ENCODE measurements at regions not wholly inside any gene's neighbourhood (a gene's known extent, or its start where the extent isn't known, plus 50 kb on each side); places are given as distances from the start of the nearest gene placed in this dataset.
A peak's percentile ranks its signal among the peaks of the same experiment; 100 is the strongest.

- no peaks in the 10 kb centered on the region for H3K9me2 ChIP-seq (replicated peaks; ENCODE audit: low read depth, low read length)
These were observed 83.0 kb upstream of the TGFBR2 start for GRCh38 chr3:30523366-30523765.

GRCh38 chr3:30524357-30525040 lies 81.9 kb upstream of the TGFBR2 start:
- Histone ChIP-seq H3K27me3 (ENCODE audit: insufficient read depth, low read length, poor library complexity, severe bottlenecking) (no peaks in the 10 kb centered on the region), H3K79me2 (ENCODE audit: insufficient read depth, low read length) (no peaks in the 10 kb centered on the region), H3K4me1 (ENCODE audit: insufficient read depth, low read length, poor library complexity, severe bottlenecking) (peaks cover 8% of the 10 kb centered on the region), H3K9me2 (replicated peaks; ENCODE audit: low read depth, low read length) (no peaks in the 10 kb centered on the region), H3K9me3 (ENCODE audit: insufficient read depth, low read depth, low read length) (no peaks in the 10 kb centered on the region), H2AFZ (ENCODE audit: low read length) (no peak overlapping the region), H3K9ac (ENCODE audit: low read depth, low read length, poor library complexity, severe bottlenecking) (no peak overlapping the region), H4K20me1 (ENCODE audit: insufficient read depth, low read length, poor library complexity, severe bottlenecking) (no peaks in the 10 kb centered on the region), H3F3A (ENCODE audit: low read depth) (no peaks in the 10 kb centered on the region), H3K36me3 (ENCODE audit: insufficient read depth, low read length) (no peaks in the 10 kb centered on the region), H3K4me3 (ENCODE audit: low read length, poor library complexity, severe bottlenecking) (no peak overlapping the region), H3K4me2 (ENCODE audit: low read depth, low read length, poor library complexity, severe bottlenecking) (peak overlapping the region; percentile 3)
- TF ChIP-seq EZH2phosphoT487 (IDR thresholded peaks at IDR 0.05; ENCODE audit: borderline replicate concordance): no peak
- no peak for TF ChIP-seq CTCF (conservative IDR thresholded peaks at IDR 0.05; ENCODE audit: low read length)

More at GRCh38 chr3:30523366-30523765, 83.0 kb upstream of the TGFBR2 start:
- H3K4me3 ChIP-seq (ENCODE audit: low read length, poor library complexity, severe bottlenecking): no peak overlapping the region
- peaks cover 8% of the 10 kb centered on the region for H3K4me1 ChIP-seq (ENCODE audit: insufficient read depth, low read length, poor library complexity, severe bottlenecking)
- no peaks in the 10 kb centered on the region for H3K27me3 ChIP-seq (ENCODE audit: insufficient read depth, low read length, poor library complexity, severe bottlenecking)
- H3K9ac ChIP-seq (ENCODE audit: low read depth, low read length, poor library complexity, severe bottlenecking): no peak overlapping the region
- H4K20me1 ChIP-seq (ENCODE audit: insufficient read depth, low read length, poor library complexity, severe bottlenecking): no peaks in the 10 kb centered on the region
- no peak overlapping the region for H3K4me2 ChIP-seq (ENCODE audit: low read depth, low read length, poor library complexity, severe bottlenecking)
- no peaks in the 10 kb centered on the region for H3K36me3 ChIP-seq (ENCODE audit: insufficient read depth, low read length)
- H3K9me3 ChIP-seq (ENCODE audit: insufficient read depth, low read depth, low read length): no peaks in the 10 kb centered on the region
- H2AFZ ChIP-seq (ENCODE audit: low read length): no peak overlapping the region
- TF ChIP-seq CTCF (conservative IDR thresholded peaks at IDR 0.05; ENCODE audit: low read length): no peak
- TF ChIP-seq EZH2phosphoT487 (IDR thresholded peaks at IDR 0.05; ENCODE audit: borderline replicate concordance): no peak
- H3F3A ChIP-seq (ENCODE audit: low read depth): no peaks in the 10 kb centered on the region
- H3K79me2 ChIP-seq (ENCODE audit: insufficient read depth, low read length): no peaks in the 10 kb centered on the region

- no peaks in the 10 kb centered on the region for H3K36me3 ChIP-seq (ENCODE audit: insufficient read depth, low read length)
- H3F3A ChIP-seq (ENCODE audit: low read depth): no peaks in the 10 kb centered on the region
- H3K4me1 ChIP-seq (ENCODE audit: insufficient read depth, low read length, poor library complexity, severe bottlenecking): peaks cover 8% of the 10 kb centered on the region
- TF ChIP-seq CTCF (conservative IDR thresholded peaks at IDR 0.05; ENCODE audit: low read length) (no peak), EZH2phosphoT487 (IDR thresholded peaks at IDR 0.05; ENCODE audit: borderline replicate concordance) (no peak)
- H3K79me2 ChIP-seq (ENCODE audit: insufficient read depth, low read length): no peaks in the 10 kb centered on the region
- H3K27me3 ChIP-seq (ENCODE audit: insufficient read depth, low read length, poor library complexity, severe bottlenecking): no peaks in the 10 kb centered on the region
- H3K9me3 ChIP-seq (ENCODE audit: insufficient read depth, low read depth, low read length): no peaks in the 10 kb centered on the region
- H3K9ac ChIP-seq (ENCODE audit: low read depth, low read length, poor library complexity, severe bottlenecking): no peak overlapping the region
- no peak overlapping the region for H3K4me2 ChIP-seq (ENCODE audit: low read depth, low read length, poor library complexity, severe bottlenecking)
- H3K9me2 ChIP-seq (replicated peaks; ENCODE audit: low read depth, low read length): no peaks in the 10 kb centered on the region
- H2AFZ ChIP-seq (ENCODE audit: low read length): no peak overlapping the region
- no peaks in the 10 kb centered on the region for H4K20me1 ChIP-seq (ENCODE audit: insufficient read depth, low read length, poor library complexity, severe bottlenecking)
- no peak overlapping the region for H3K4me3 ChIP-seq (ENCODE audit: low read length, poor library complexity, severe bottlenecking)
These were observed 80.4 kb upstream of the TGFBR2 start for GRCh38 chr3:30526031-30526430.
